Right lobe of liver (tissue), 6 donors: ENCODE measurements at regions not wholly inside any gene's neighbourhood (a gene's known extent, or its start where the extent isn't known, plus 50 kb on each side); places are given as distances from the start of the nearest gene placed in this dataset.

Experiments
- ATAC-seq, 4 donors: fragments of 200-7000 bp; cut with Tn5 transposase; one replicate each; pipeline ENCODE4 v1.9.1; 2020; ENCODE audit warnings: mild to moderate bottlenecking in 4 of 4, moderate library complexity in 4 of 4
- DNase-seq, 3 donors: peaks; one replicate each; pipeline ENCODE4 v3.0.0-alpha.2; 2020
- H3K27ac ChIP-seq, 3 donors: fragments of 200-600 bp; one replicate each; pipeline ENCODE4 v1.8.0; 2022
- H3K27me3 ChIP-seq, 2 donors: fragments of 200-600 bp; one replicate each; pipeline ENCODE4 v1.8.0; 2022
- H3K36me3 ChIP-seq, 4 donors: fragments of 200-600 bp; sonication (generic) in 1 of 4; one replicate each; pipeline versions ENCODE4 v1.5.1 to v1.8.0; 2017 to 2022; ENCODE audit warnings: control low read depth in 1 of 4
- H3K4me1 ChIP-seq, 4 donors: fragments of 200-600 bp; sonication (generic) in 1 of 4; one replicate each; pipeline versions ENCODE4 v1.5.1 to v1.8.0; 2017 to 2022; ENCODE audit warnings: control low read depth in 1 of 4
- H3K4me3 ChIP-seq, 3 donors: fragments of 200-600 bp; one replicate each; pipeline ENCODE4 v1.8.0; 2022
- H3K9me3 ChIP-seq, 4 donors: fragments of 200-600 bp; sonication (generic) in 1 of 4; one replicate each; pipeline versions ENCODE4 v1.5.1 to v1.8.0; 2017 to 2022; ENCODE audit warnings: control low read depth in 1 of 4
- CTCF ChIP-seq, 4 donors: fragments of 200-600 bp in 3 of 4; fragments of 450-650 bp in 1 of 4; IDR thresholded peaks; one replicate each; pipeline versions ENCODE4 v1.5.1 to v1.8.0; 2016 to 2022; ENCODE audit warnings: antibody characterized with exemption in 4 of 4, mild to moderate bottlenecking in 2 of 4
- POLR2A ChIP-seq: fragments of 450-650 bp; IDR thresholded peaks from one replicate; pipeline ENCODE4 v1.6.1; 2017; ENCODE audit warnings: antibody characterized with exemption, mild to moderate bottlenecking
- WGBS: methylation state at CpG from one replicate; pipeline ENCODE4 v1.1.6; 2018; ENCODE audit warnings: low coverage, low lambda C conversion rate; ENCODE audit not compliant: insufficient coverage; ENCODE audit errors: missing lambda C conversion rate; 5-methylcytosine and 5-hydroxymethylcytosine counted together
- intact Hi-C, 2 donors: fragments of 100-400 bp; cut with DNase I; formaldehyde crosslinking; loops; one replicate each; pipeline versions ENCODE4 v1.11.2 to v1.14.1; 2022
- donor health status: DM: no; HTN: yes; CAD: no.
- donor health status: DM: no; HTN: no; CAD: no.
- donor health status: DM: no; HTN: no; CAD: no.
- donor health status: DM: no; HTN: yes; CAD: no.
- donor health status: DM: no; HTN: yes; CAD: no.

DNA sequence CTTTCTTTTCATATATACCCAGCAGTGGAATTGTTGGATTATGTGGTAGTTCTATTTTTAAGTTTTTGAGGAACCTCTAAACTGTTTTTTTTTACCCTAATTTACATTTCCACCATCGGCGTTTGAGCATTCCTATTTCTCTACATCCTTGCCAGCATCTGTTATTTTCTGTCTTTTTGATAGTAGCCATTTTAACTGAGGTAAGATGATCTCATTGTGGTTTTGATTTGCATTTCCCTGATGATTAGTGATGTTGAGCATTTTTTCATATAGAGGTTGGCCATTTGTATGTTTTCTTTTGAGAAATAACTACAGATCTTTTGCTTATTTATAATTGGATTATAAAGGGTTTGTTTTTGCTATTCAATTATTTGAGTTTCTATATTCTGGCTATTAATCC, 71.7 kb upstream of the TNC start:
- ATAC-seq, result no peak
- TF ChIP-seq POLR2A, result no peak
- no peak for TF ChIP-seq CTCF (IDR thresholded peaks at IDR 0.05)
- no peaks in the 10 kb centered on the region for H3K4me1 ChIP-seq
- WGBS, result 68% methylated on average over 2 of the region's 2 CpGs
- H3K27ac ChIP-seq, result no peak overlapping the region
- DNase-seq, result no peak
- H3K9me3 ChIP-seq, result no peaks in the 10 kb centered on the region
- H3K27me3 ChIP-seq, result no peaks in the 10 kb centered on the region
- H3K36me3 ChIP-seq, result no peaks in the 10 kb centered on the region
- H3K4me3 ChIP-seq, result no peak overlapping the region
- intact Hi-C loops, result no loop called here

DNA sequence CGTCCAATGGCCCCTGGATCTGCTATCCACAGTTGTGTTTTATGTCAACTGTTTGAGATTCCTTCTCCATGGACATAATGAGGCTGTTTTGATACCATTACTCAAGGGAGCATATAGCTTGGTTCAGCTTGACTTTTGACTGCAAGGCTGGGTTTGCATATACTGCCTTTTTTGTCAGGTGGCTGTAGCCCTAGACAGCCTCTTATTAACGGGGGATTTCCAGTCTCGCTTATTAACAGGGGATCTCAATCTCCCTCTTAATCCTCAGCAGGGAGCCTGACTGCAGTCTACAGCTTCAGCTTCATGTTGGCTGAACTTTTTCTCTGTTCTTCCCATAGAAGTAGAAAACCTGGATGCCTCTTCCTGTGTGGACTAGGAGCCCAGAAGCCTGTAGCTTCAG, 73.7 kb upstream of the TNC start:
- H3K4me1 ChIP-seq, result no peaks in the 10 kb centered on the region
- DNase-seq (no peak), ATAC-seq (no peak)
- no peak for TF ChIP-seq CTCF (IDR thresholded peaks at IDR 0.05)
- no peak for TF ChIP-seq POLR2A
- H3K27me3 ChIP-seq, result no peaks in the 10 kb centered on the region
- intact Hi-C loops, result no loop called here
- WGBS, result 79% methylated on average over 3 of the region's 3 CpGs
- H3K9me3 ChIP-seq, result no peaks in the 10 kb centered on the region
- H3K27ac ChIP-seq, result no peak overlapping the region
- no peaks in the 10 kb centered on the region for H3K36me3 ChIP-seq
- H3K4me3 ChIP-seq, result no peak overlapping the region

DNA sequence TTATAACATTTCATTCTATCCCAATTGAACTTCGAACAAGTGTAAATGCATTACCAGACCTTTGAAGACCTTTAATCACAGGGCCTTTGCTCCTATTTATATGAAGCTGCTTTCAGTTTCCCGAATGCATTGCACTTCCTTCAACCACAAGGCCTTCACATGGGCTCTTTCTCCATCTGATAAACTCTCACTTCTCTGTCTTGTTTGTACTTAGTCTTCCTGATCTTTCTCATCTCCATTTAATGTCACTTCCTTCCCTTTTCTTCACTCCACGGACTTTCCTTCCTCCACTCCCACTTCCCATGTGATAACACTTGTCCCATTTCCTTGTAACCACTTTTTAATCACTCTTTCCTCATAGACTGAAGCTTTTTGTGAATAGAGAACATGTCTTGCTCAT, 74.3 kb upstream of the TNC start:
- Histone ChIP-seq H3K4me3 (no peak overlapping the region), H3K9me3 (no peaks in the 10 kb centered on the region), H3K27ac (no peak overlapping the region), H3K36me3 (no peaks in the 10 kb centered on the region), H3K27me3 (no peaks in the 10 kb centered on the region), H3K4me1 (no peaks in the 10 kb centered on the region)
- DNase-seq (no peak), ATAC-seq (peak in 2 of 4 donors; percentile 49 to 53)
- TF ChIP-seq POLR2A, result no peak
- no peak for TF ChIP-seq CTCF (IDR thresholded peaks at IDR 0.05)
- intact Hi-C loops, result no loop called here
- 24% methylated on average over 3 of the region's 3 CpGs for WGBS

GRCh38 chr9:115192835-115193525, 75.0 kb upstream of the TNC start:
- no peak for TF ChIP-seq POLR2A
- no peak for TF ChIP-seq CTCF (IDR thresholded peaks at IDR 0.05)
- Histone ChIP-seq H3K36me3 (no peaks in the 10 kb centered on the region), H3K4me3 (no peak overlapping the region), H3K4me1 (no peaks in the 10 kb centered on the region), H3K27ac (no peak overlapping the region), H3K9me3 (no peaks in the 10 kb centered on the region), H3K27me3 (no peaks in the 10 kb centered on the region)
- intact Hi-C loops, result no loop called here
- WGBS, result 69% methylated on average over 2 of the region's 2 CpGs
- DNase-seq (no peak), ATAC-seq (no peak)

DNA sequence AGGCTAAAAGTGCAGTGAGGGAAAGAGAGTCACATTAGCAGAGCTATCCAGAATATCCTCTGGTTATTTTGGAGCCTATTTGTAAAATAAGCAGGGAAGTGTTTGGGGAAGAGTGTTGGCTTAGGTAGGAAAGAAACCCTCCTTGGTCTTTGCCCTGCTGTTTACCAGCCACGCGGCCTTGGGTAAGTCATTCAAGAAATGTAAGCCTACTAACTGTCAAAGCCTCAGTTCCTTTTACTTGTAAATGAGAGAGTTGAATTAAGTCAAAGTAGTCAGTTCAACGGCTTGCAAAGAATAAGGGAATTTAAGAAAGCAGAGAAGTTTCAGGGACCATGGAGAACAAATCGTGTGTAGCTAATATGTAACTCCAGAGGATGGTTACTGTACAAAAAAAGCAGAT, 75.8 kb upstream of the TNC start:
- Histone ChIP-seq H3K4me3 (no peak overlapping the region), H3K4me1 (no peaks in the 10 kb centered on the region), H3K27ac (no peak overlapping the region), H3K36me3 (no peaks in the 10 kb centered on the region), H3K27me3 (no peaks in the 10 kb centered on the region), H3K9me3 (no peaks in the 10 kb centered on the region)
- TF ChIP-seq POLR2A (no peak), CTCF (IDR thresholded peaks at IDR 0.05) (no peak)
- intact Hi-C loops, result no loop called here
- DNase-seq (no peak), ATAC-seq (no peak)
- 65% methylated on average over 4 of the region's 4 CpGs for WGBS
